ENCODE measurements at regions not wholly inside any gene's neighbourhood (a gene's known extent, or its start where the extent isn't known, plus 50 kb on each side); places are given as distances from the start of the nearest gene placed in this dataset.
"Not testable (repeated sequence)": the region's sequence is repeated elsewhere in the genome, so short reads cannot be mapped to it uniquely, and the experiment has no call there.

DNA sequence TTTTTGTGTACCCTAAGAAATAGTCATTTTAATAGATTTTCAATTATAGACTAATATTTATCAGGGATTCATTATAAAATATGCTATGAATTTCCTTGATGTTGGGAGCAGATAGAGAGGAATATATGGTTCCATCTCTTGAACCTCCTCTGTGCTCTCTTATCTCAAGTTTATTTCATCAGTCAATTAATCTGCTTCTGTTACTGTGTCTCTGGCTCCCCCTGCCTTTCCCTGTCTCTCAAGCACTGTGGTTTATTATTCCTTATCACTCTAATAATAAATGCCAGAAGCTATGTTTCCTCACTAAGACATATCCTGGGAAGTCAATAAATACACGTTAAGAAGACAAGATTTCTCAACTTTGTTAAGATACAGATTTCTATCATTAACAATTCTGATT, 141.5 kb downstream of the SYT15 start:
- H3K9me3 ChIP-seq; H3K36me3 ChIP-seq; H3K4me3 ChIP-seq; intact Hi-C loops (cut with DNase I); H3K27me3 ChIP-seq; DNase-seq (ENCODE audit: low spot score in 2 of 2); H3K27ac ChIP-seq; H3K4me1 ChIP-seq: not testable (repeated sequence)
- TF ChIP-seq, protein P1, sequence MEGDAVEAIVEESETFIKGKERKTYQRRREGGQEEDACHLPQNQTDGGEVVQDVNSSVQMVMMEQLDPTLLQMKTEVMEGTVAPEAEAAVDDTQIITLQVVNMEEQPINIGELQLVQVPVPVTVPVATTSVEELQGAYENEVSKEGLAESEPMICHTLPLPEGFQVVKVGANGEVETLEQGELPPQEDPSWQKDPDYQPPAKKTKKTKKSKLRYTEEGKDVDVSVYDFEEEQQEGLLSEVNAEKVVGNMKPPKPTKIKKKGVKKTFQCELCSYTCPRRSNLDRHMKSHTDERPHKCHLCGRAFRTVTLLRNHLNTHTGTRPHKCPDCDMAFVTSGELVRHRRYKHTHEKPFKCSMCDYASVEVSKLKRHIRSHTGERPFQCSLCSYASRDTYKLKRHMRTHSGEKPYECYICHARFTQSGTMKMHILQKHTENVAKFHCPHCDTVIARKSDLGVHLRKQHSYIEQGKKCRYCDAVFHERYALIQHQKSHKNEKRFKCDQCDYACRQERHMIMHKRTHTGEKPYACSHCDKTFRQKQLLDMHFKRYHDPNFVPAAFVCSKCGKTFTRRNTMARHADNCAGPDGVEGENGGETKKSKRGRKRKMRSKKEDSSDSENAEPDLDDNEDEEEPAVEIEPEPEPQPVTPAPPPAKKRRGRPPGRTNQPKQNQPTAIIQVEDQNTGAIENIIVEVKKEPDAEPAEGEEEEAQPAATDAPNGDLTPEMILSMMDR (IDR thresholded peaks at IDR 0.05), result peak in 1 of 3 experiments; percentile 5

DNA sequence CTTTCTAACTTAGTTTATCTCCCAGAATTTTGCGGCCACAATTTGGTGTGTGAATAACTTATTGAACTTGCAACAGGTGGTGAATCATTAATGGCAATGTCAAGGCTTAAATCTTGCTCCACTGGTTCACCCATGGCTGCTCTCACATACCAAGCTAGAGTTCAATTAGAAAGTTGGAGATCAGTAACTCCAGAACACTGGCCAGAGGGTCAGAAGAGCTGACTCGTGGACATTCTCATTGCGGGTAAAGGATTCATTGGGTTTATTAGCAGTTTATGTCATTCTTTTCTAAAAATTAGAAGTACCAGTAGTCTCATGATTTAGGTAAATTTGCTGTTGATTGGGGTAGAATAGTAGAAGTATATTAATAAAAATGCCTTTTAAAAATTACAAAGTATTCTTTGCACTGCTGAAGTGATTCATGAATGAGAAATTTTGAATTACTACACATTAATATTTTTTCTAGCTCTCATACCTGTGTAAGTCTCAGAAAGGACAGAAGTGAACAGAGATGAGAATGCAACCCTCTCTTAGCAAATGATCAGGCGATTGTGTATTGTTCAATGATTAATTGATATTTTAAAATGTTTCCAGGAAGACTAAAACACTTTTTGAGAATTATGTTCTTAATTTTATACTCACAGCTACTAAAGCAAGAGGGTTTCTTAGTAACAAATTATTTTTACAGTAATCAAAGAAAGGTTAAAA, 142.0 kb downstream of the SYT15 start:
- H3K4me1 ChIP-seq; H3K27me3 ChIP-seq; intact Hi-C loops (cut with DNase I); H3K4me3 ChIP-seq; H3K27ac ChIP-seq; H3K9me3 ChIP-seq; H3K36me3 ChIP-seq; DNase-seq (ENCODE audit: low spot score in 2 of 2): not testable (repeated sequence)

DNA sequence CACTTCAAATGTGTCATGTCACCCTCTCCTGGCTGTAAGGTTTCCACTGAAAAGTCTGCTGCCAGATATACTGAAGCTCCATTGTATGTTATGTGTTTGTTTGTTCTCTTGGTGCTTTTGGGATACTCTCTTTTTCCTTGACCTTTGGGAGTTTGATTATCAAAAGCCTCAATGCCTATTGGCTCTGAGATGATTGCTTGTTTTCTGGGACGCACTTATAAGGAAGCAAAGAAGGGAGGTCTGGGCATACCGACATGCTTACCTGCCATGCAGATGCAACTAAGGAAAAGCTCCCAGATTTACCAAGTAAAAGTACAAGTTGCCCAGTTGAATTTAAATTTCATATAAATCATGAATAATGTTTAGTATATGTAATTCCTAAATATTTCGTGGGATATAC, 145.3 kb downstream of the SYT15 start:
- H3K4me1 ChIP-seq; H3K27ac ChIP-seq; H3K4me3 ChIP-seq; intact Hi-C loops (cut with DNase I); H3K9me3 ChIP-seq; H3K36me3 ChIP-seq; H3K27me3 ChIP-seq: not testable (repeated sequence)
- DNase-seq (ENCODE audit: low spot score in 2 of 2), result peak in 1 of 2 donors; percentile 5

DNA sequence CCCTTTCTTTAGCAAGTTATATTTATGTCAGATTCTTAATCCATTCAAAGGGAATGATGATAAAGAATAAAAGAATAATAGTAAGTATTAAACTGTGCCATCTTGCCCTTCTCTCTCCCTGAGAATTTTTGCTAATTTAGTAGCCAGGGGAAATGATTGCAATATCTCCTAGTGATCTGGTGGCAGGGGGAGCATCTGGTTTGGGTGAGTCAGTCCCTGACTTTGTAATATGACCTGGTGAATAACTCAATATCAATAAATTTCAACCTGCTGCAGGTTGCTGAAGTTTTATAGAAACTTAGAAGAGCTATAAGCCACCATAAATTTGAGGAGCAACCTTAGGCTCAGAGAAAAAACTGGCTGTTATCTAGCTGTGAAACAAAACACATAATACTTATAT, 149.4 kb downstream of the SYT15 start:
- H3K4me3 ChIP-seq; H3K27ac ChIP-seq; H3K27me3 ChIP-seq; intact Hi-C loops (cut with DNase I); DNase-seq (ENCODE audit: low spot score in 2 of 2); H3K9me3 ChIP-seq; H3K36me3 ChIP-seq; H3K4me1 ChIP-seq: not testable (repeated sequence)

DNA sequence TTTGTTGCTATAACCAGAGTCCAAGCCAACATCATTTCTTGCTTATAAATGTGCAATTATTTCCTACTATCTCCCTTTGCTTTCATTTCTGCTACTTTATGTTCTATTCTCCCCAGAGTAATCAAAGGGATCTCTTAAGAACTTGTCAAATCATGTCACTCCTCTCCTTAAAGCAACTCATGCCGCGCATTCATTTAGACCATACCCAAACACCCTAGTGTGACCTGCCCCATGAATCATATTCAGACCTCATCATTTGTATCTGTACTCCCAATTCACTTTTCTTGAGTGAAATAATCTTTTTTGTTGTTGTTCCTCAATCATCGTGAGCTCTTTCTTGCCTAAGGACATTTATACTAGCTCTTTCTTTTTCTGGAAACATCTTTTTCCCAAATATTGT, 151.8 kb downstream of the SYT15 start:
- H3K9me3 ChIP-seq; DNase-seq (ENCODE audit: low spot score in 2 of 2); H3K4me3 ChIP-seq; H3K36me3 ChIP-seq; intact Hi-C loops (cut with DNase I); H3K27ac ChIP-seq; H3K4me1 ChIP-seq; H3K27me3 ChIP-seq: not testable (repeated sequence)

DNA sequence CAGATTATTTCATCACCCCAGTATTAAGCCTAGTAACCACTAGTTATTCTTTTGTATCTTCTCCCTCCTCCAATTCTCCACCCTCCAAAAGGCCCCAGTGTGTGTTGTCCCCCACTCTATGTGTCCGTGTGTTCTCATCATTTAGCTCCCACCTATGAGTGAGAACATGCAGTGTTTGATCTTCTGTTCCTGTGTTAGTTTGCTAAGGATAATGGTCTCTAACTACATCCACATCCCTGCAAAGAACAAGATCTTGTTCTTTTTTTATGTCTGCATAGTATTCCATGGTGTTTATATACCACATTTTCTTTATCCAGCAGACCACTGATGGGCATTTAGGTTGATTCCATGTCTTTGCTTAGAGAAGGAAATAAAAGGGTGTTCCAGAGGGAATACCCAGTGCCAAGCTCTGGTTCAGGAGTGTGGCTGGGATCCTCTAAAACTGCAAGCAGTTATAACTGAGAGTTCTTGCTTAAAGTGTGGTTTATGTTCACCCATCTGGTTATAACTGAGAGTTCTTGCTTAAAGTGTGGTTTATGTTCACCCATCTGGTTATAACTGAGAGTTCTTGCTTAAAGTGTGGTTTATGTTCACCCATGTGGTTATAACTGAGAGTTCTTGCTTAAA, 154.8 kb downstream of the SYT15 start:
- H3K4me1 ChIP-seq; H3K36me3 ChIP-seq; DNase-seq (ENCODE audit: low spot score in 2 of 2); H3K27me3 ChIP-seq; intact Hi-C loops (cut with DNase I); H3K4me3 ChIP-seq; H3K27ac ChIP-seq; H3K9me3 ChIP-seq: not testable (repeated sequence)

DNA sequence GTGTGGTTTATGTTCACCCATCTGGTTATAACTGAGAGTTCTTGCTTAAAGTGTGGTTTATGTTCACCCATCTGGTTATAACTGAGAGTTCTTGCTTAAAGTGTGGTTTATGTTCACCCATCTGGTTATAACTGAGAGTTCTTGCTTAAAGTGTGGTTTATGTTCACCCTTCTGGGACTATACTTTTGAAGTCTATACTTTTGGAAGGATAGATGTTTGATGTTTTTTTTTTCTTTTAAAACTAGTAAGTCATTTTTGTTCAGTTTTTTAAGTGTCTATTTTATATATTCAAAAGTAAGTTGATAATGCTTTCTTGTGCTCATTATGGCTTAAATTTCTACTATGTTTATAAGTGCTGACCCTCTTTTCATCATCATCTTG, 155.3 kb downstream of the SYT15 start:
- intact Hi-C loops (cut with DNase I); DNase-seq (ENCODE audit: low spot score in 2 of 2); H3K36me3 ChIP-seq; H3K27ac ChIP-seq; H3K4me3 ChIP-seq; H3K27me3 ChIP-seq; H3K4me1 ChIP-seq; H3K9me3 ChIP-seq: not testable (repeated sequence)

DNA sequence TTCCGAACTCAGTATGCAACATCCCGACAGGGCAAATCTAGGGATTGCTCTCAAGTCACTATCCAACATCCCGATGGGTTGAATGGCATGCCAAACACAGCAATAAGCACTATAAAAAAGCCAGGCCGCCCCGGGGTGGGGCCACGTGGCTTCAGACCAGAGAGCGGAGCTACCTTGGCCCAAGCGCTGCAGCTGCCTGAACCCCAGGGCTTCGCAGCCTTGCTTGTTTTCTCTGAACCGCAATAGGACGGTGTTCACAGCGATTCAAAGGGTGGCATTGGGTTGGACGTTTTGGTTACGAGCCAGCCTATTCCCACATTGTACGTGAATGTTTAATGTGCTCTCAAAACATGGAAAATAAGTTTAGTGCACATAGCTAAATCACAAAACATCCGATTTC, 161.0 kb downstream of the SYT15 start:
- intact Hi-C loops (cut with DNase I); H3K36me3 ChIP-seq; DNase-seq (ENCODE audit: low spot score in 2 of 2); H3K4me3 ChIP-seq; H3K9me3 ChIP-seq; H3K4me1 ChIP-seq; H3K27me3 ChIP-seq; H3K27ac ChIP-seq: not testable (repeated sequence)

DNA sequence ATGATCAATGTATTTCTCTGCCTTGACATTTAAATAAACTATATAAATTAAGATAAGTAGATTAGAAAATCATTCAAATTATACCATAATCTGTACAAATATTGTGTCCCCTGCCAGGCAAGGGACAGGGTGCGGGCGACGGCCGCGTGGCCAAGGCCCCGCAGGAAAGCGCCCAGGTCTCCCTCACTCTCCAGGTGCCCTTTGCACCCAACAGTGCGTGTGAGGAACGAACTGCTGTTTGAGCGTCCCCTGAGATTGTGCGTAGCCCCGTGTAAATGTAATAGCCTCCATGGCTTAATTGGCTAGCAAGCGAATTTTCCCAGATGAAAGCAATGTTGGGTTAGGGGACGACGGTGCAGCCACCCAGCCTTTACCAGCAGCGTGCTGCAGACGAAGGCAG, 161.4 kb downstream of the SYT15 start:
- H3K36me3 ChIP-seq; H3K27me3 ChIP-seq; H3K9me3 ChIP-seq; DNase-seq (ENCODE audit: low spot score in 2 of 2); intact Hi-C loops (cut with DNase I); H3K4me3 ChIP-seq; H3K27ac ChIP-seq; H3K4me1 ChIP-seq: not testable (repeated sequence)

DNA sequence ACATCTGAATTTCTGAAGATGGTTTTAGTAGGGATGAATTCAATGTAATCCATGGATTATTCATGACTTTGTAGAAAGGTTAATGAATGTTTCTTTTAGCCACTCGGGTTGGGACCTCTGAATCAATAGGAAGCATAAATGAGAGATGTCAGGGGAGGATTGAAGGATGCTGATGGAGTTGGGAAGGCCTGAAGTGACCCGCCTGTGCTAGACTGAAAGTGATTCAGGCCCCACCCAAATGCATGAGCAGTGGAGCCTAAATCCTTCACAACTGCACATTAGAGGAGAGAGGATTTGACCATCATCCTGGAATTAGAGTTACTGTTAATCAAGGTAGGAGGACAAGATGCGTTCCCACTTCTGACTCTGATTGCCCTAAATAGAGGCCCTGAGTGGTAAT, 162.2 kb upstream of the PTPN20 start:
- H3K4me1 ChIP-seq; intact Hi-C loops (cut with DNase I); H3K4me3 ChIP-seq; H3K27ac ChIP-seq; DNase-seq (ENCODE audit: low spot score in 2 of 2); H3K9me3 ChIP-seq; H3K36me3 ChIP-seq; H3K27me3 ChIP-seq: not testable (repeated sequence)

DNA sequence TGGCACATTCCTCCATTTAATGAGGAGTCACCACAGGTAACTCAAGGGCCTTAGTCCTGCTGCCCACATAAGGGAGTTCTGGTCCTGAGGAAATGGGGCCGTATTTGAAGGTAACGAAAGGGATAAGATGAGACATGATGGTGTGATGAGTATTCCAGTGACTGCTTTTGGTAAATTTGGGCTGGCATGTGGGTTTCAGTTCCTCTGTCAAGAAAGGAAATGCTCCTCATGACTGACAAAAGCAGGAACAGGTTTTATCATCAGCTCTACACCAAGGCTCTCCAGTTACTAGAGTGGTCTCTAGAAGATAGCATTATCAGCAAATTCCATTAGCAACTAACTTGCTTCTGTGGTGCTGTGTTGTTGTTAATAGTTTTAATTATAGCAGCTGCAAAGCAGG, 161.8 kb upstream of the PTPN20 start:
- H3K36me3 ChIP-seq; H3K4me1 ChIP-seq; intact Hi-C loops (cut with DNase I); H3K9me3 ChIP-seq; H3K27ac ChIP-seq; DNase-seq (ENCODE audit: low spot score in 2 of 2); H3K27me3 ChIP-seq; H3K4me3 ChIP-seq: not testable (repeated sequence)

DNA sequence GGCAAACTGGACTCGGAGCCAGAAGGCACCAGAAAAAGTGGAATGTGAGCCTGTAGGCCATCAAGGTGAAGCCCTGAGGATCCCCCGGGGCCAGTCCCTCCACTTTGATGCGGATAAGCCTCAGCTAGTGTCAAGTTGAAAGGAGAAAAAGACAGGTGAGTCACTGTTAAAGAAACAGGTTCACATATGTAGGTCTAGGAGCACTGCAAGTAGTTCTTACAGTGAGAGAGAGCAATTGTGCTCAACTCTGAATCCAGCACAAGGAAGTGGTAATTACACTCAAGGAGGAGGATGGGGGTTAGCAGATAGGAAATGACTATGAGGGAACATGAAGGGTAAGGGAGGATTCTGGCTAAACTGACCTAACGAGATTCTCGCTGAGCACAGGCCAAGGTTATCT, 157.5 kb upstream of the PTPN20 start:
- H3K27me3 ChIP-seq; H3K36me3 ChIP-seq; H3K4me1 ChIP-seq; H3K27ac ChIP-seq; H3K4me3 ChIP-seq; DNase-seq (ENCODE audit: low spot score in 2 of 2); intact Hi-C loops (cut with DNase I); H3K9me3 ChIP-seq: not testable (repeated sequence)

DNA sequence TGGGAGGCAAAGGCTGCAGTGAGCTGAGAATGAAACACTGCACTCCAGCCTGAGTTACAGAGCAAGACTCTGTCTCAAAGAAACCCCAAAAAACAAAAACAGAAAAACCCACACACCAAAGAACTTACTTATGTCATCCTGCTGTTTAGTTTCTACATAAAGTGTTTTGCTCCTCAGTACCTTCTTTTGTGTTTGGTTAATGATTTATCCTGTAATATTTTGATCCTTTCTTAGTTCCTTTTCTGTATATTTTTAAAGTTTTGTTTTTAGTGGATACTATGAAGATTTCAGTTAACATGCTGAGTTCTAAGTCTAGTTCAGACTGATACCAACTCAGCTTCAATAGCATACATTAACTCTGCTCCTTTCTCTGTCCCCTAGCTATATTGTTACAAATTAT, 149.8 kb upstream of the PTPN20 start:
- intact Hi-C loops (cut with DNase I); H3K4me3 ChIP-seq; H3K27me3 ChIP-seq; H3K36me3 ChIP-seq; DNase-seq (ENCODE audit: low spot score in 2 of 2); H3K4me1 ChIP-seq; H3K9me3 ChIP-seq; H3K27ac ChIP-seq: not testable (repeated sequence)
